Embryonic facial prominence (tissue), 1 donor: ENCODE measurements at regions not wholly inside any gene's neighbourhood (a gene's known extent, or its start where the extent isn't known, plus 50 kb on each side); places are given as distances from the start of the nearest gene placed in this dataset.

Source experiments
- DNase-seq: peaks from one replicate; pipeline ENCODE4 v3.0.0-alpha.2; 2016; ENCODE audit errors: extremely low spot score

- DNase-seq = no peak
Observed at GRCh38 chr1:96964761-96965160, 243.2 kb downstream of the PTBP2 start.

GRCh38 chr1:96966536-96967138, 245.1 kb downstream of the PTBP2 start:
- peak; percentile 49 for DNase-seq

GRCh38 chr1:96967311-96967710, 245.7 kb downstream of the PTBP2 start:
- DNase-seq = no peak

- DNase-seq = no peak
Observed at GRCh38 chr1:96968541-96968940, 247.0 kb downstream of the PTBP2 start.

- DNase-seq = no peak
Observed at GRCh38 chr1:96968983-96969382, 247.4 kb downstream of the PTBP2 start.

- no peak for DNase-seq
Observed at GRCh38 chr1:96969656-96970163, 248.1 kb downstream of the PTBP2 start.

- DNase-seq = no peak
Observed at GRCh38 chr1:96971439-96971838, 249.9 kb downstream of the PTBP2 start.

GRCh38 chr1:96971849-96972602, 250.4 kb downstream of the PTBP2 start:
- no peak for DNase-seq

GRCh38 chr1:96973605-96974004, 252.0 kb downstream of the PTBP2 start:
- DNase-seq = no peak

- DNase-seq = no peak
Observed at GRCh38 chr1:96978444-96978843, 256.9 kb downstream of the PTBP2 start.

- DNase-seq = no peak
Observed at GRCh38 chr1:96978901-96979300, 257.3 kb downstream of the PTBP2 start.

- no peak for DNase-seq
Observed at GRCh38 chr1:96979304-96980268, 258.0 kb downstream of the PTBP2 start.

- DNase-seq = no peak
Observed at GRCh38 chr1:96980448-96980847, 258.9 kb downstream of the PTBP2 start.

- no peak for DNase-seq
Observed at GRCh38 chr1:96981181-96981580, 259.6 kb downstream of the PTBP2 start.

- no peak for DNase-seq
Observed at GRCh38 chr1:96982118-96982517, 260.5 kb downstream of the PTBP2 start.

- DNase-seq = no peak
Observed at GRCh38 chr1:96983866-96984265, 262.3 kb downstream of the PTBP2 start.

GRCh38 chr1:96987186-96987703, 265.7 kb downstream of the PTBP2 start:
- no peak for DNase-seq

- no peak for DNase-seq
Observed at GRCh38 chr1:96989302-96989701, 267.7 kb downstream of the PTBP2 start.

GRCh38 chr1:96990136-96990535, 268.6 kb downstream of the PTBP2 start:
- DNase-seq = no peak

- DNase-seq = no peak
Observed at GRCh38 chr1:96991261-96991660, 269.7 kb downstream of the PTBP2 start.

- DNase-seq = no peak
Observed at GRCh38 chr1:96992871-96993270, 271.3 kb downstream of the PTBP2 start.

- no peak for DNase-seq
Observed at GRCh38 chr1:96995351-96995750, 273.8 kb downstream of the PTBP2 start.
